WERI-Rb-1 (cell line): ENCODE measurements at regions not wholly inside any gene's neighbourhood (a gene's known extent, or its start where the extent isn't known, plus 50 kb on each side); places are given as distances from the start of the nearest gene placed in this dataset.

Experiments used
- DNase-seq: peaks from one replicate; pipeline ENCODE4 v3.0.0-alpha.2; 2020
- H3K27ac ChIP-seq: fragments of 250-450 bp; sonication (Bioruptor Pico); 2 replicates; pipeline ENCODE4 v1.5.1; 2020; ENCODE audit warnings: mild to moderate bottlenecking, moderate library complexity
- H3K27me3 ChIP-seq: fragments of 250-450 bp; sonication (Bioruptor Pico); 2 replicates; pipeline ENCODE4 v1.5.1; 2021; ENCODE audit warnings: mild to moderate bottlenecking, low read depth, moderate library complexity; ENCODE audit not compliant: insufficient read depth, severe bottlenecking
- H3K36me3 ChIP-seq: fragments of 250-450 bp; sonication (Bioruptor Pico); 2 replicates; pipeline ENCODE4 v1.5.1; 2020; ENCODE audit warnings: mild to moderate bottlenecking, moderate library complexity
- H3K4me3 ChIP-seq: 2 replicates; pipeline ENCODE4 v1.5.1; 2011; ENCODE audit warnings: low read depth, mild to moderate bottlenecking, control low read depth, low read length
- H3K9me3 ChIP-seq: fragments of 250-450 bp; sonication (Bioruptor Pico); 2 replicates; pipeline ENCODE4 v1.5.1; 2021; ENCODE audit warnings: mild to moderate bottlenecking, moderate library complexity; ENCODE audit not compliant: severe bottlenecking
- TF ChIP-seq, protein P1 (sequence below): IDR thresholded peaks from 2 replicates; pipeline ENCODE4 v1.5.1; 2011; ENCODE audit warnings: low read depth, mild to moderate bottlenecking, control low read depth, inconsistent platforms, low read length

DNA sequence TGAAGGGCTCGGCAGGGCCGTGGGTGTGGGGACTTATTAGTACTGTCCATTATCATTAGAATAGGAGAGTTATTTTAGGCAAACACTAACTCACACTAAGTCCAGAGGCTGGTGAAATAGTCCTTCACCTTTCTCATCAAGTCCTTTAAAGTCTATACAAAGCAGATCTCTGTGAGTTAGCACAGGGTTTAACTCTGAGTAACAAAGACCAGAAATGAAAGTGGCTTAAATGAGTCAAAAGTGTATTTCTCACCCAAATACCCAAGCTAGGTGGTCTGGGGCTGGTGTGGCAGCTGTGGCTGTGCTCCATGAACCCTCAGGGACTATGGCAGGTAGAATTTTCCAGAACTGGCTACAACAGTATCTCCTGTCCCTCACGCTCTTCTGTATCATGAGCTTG lies 263.2 kb downstream of the BCOR start:
- Histone ChIP-seq H3K27ac (no peak overlapping the region), H3K27me3 (no peaks in the 10 kb centered on the region), H3K4me3 (no peak overlapping the region), H3K36me3 (no peaks in the 10 kb centered on the region), H3K9me3 (peaks cover 3% of the 10 kb centered on the region)
- TF ChIP-seq, protein P1, sequence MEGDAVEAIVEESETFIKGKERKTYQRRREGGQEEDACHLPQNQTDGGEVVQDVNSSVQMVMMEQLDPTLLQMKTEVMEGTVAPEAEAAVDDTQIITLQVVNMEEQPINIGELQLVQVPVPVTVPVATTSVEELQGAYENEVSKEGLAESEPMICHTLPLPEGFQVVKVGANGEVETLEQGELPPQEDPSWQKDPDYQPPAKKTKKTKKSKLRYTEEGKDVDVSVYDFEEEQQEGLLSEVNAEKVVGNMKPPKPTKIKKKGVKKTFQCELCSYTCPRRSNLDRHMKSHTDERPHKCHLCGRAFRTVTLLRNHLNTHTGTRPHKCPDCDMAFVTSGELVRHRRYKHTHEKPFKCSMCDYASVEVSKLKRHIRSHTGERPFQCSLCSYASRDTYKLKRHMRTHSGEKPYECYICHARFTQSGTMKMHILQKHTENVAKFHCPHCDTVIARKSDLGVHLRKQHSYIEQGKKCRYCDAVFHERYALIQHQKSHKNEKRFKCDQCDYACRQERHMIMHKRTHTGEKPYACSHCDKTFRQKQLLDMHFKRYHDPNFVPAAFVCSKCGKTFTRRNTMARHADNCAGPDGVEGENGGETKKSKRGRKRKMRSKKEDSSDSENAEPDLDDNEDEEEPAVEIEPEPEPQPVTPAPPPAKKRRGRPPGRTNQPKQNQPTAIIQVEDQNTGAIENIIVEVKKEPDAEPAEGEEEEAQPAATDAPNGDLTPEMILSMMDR, result no peak
- no peak for DNase-seq

DNA sequence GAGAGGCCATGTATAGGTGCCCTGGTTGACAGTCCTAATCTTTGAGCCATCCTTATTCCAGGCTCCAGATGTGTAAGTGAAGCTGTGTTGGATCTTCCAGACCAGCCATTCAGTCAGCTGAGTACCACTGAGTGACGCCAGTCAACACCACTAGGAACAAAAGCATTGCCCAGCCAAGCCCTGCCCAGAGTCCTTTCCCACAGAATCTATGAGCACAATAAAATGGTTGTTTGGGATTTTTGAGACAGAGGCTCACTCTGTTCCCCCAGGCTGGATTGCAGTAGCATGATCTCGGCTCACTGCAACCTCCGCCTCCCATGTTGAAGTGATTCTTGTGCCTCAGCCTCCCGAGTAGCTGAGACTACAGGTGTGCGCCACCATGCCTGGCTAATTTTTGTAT lies 262.5 kb downstream of the BCOR start:
- no peak overlapping the region for H3K4me3 ChIP-seq
- peaks cover 3% of the 10 kb centered on the region for H3K9me3 ChIP-seq
- no peaks in the 10 kb centered on the region for H3K36me3 ChIP-seq
- no peak overlapping the region for H3K27ac ChIP-seq
- TF ChIP-seq, protein P1, result no peak
- no peak for DNase-seq
- H3K27me3 ChIP-seq, result no peaks in the 10 kb centered on the region

DNA sequence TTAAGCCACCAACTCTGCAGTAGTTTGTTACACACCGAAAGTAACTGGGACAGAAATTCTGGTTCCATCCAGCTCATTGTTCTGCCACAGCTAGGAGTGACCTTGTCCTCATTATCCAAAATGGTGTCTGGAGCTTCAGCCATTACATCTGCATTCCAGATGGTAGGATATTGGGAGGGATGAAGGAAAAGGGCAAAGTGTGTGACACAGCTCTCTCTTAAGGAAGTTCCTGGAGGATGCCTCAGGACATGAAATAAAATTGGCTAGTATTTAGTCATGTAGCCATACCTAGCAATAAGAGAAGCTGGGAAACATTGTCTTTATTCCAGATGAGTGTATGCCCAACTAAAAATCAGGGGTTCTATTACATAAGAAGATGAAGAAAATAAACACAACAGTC lies 262.0 kb downstream of the BCOR start:
- TF ChIP-seq, protein P1, result no peak
- H3K27me3 ChIP-seq, result no peaks in the 10 kb centered on the region
- H3K36me3 ChIP-seq, result no peaks in the 10 kb centered on the region
- no peak for DNase-seq
- peaks cover 3% of the 10 kb centered on the region for H3K9me3 ChIP-seq
- H3K4me3 ChIP-seq, result no peak overlapping the region
- H3K27ac ChIP-seq, result peak overlapping the region; percentile 72

DNA sequence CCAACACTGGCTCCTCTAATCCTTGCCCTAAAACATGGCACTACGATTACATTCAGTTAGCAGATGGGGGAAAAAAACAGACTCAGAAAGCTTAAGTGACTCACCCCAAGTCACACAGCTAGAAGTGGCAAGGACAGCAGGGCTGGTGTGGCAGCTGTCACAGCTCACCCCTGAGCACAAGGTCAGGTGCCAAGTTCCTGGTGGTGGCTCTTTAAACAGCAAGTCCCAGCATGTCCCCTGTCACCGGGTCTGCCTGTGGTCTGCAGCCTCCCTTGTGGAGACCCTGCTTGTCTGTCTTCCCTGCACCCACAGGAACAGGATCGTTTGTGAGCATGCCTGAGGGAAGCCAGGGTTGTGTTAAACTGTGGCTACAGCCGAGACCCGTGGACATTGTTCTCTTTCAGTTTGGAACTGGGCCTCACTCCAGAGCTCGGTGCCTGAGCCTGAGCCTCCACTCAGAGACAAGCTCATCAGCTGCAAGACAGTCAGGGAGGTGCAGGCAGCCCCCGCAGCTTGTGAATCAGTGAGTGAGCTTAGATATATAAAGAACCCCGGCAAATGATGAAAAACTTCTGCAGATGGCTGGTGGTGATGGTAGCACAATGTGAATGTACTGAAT lies 260.8 kb downstream of the BCOR start:
- Histone ChIP-seq H3K27me3 (no peaks in the 10 kb centered on the region), H3K36me3 (no peaks in the 10 kb centered on the region), H3K4me3 (no peak overlapping the region), H3K9me3 (peaks cover 3% of the 10 kb centered on the region), H3K27ac (peak overlapping the region; percentile 72)
- TF ChIP-seq, protein P1, result no peak
- peak; percentile 87 for DNase-seq

DNA sequence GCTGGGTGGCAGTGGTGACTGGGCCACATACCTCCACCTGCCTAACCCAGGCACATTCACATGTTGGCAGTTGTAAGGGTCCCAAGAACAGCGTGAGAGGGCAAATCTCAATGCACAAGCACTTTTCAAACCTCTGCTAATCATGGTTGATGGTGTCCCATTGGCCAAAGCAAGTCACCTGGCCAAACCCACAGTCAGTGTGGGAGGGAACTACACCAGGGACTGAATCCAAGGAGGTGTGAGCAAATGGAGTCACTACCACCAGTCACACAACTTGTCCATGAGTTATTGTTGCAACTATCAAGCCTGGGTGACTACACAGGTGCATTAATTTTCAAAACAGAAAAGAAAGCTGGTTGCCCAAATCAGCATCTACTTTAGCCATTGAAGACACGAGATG lies 260.1 kb downstream of the BCOR start:
- H3K27ac ChIP-seq, result peak overlapping the region; percentile 72
- no peaks in the 10 kb centered on the region for H3K27me3 ChIP-seq
- TF ChIP-seq, protein P1, result no peak

DNA sequence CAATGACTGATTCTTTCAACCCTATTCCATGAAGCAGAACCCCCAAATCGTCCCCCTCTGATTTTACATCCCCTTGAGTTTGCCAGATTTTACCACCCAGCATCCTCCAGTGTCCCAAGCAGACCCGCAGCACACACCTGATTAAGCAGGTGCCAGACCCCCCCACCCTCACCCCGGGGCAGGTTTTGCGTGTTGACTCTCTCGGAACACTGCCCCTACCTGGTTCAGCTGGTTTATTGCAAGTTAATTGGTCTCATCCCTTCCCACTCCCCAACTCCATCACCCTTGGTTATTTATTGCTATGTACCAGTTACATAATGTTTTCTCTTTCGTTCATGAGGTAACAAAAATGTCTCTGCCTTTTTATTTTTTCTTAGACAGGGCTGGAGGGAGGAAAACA lies 258.4 kb downstream of the BCOR start:
- no peak for DNase-seq
- no peaks in the 10 kb centered on the region for H3K36me3 ChIP-seq
- H3K27ac ChIP-seq, result peak overlapping the region; percentile 49; the same call in 1 of the 2 replicates
- TF ChIP-seq, protein P1, result peak; percentile 31; the same call in 1 of the 2 replicates
- H3K4me3 ChIP-seq, result no peak overlapping the region
- peaks cover 3% of the 10 kb centered on the region for H3K9me3 ChIP-seq
- no peaks in the 10 kb centered on the region for H3K27me3 ChIP-seq

More for the DNA sequence above, 260.1 kb downstream of the BCOR start:
- DNase-seq, result no peak
- Histone ChIP-seq H3K4me3 (no peak overlapping the region), H3K36me3 (no peaks in the 10 kb centered on the region), H3K9me3 (peaks cover 3% of the 10 kb centered on the region)
